ENCODE measurements at regions not wholly inside any gene's neighbourhood (a gene's known extent, or its start where the extent isn't known, plus 50 kb on each side); places are given as distances from the start of the nearest gene placed in this dataset.
A peak's percentile ranks its signal among the peaks of the same experiment; 100 is the strongest.

DNA sequence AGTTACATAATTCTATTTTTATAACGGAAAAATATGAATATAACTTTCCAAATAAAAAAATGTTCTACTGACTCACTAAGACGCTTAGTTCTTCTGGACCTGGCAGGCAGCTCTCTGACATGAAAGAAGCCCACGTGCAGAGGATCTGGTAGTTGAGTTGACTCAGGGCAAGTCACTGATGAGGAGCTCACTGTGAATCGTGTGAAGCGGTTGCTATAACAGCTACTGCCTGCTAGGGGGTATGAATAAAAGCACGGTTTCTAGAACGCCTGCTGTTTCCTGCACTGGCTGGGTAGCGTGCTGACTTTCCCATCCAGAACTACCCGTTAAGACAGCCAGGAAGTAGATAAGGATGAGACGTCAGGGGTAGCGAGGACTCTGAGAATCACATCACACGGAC, 54.7 kb upstream of the WASF3 start:
- Histone ChIP-seq H3K27me3 (no peaks in the 10 kb centered on the region), H3K36me3 (no peaks in the 10 kb centered on the region), H3K4me3 (no peak overlapping the region), H3K27ac (no peak overlapping the region), H3K4me1 (peaks cover 0 to 24% (median 11%) of the 10 kb centered on the region in 10 experiments; a peak in 15 of 20 replicates), H4K20me1 (no peaks in the 10 kb centered on the region; a peak in 1 of 22 replicates), H3K9me3 (replicated peaks in 1 of 11) (0 out of 22 replicates have a peak, but pooled peaks cover 0 to 1% (median 0%) of the 10 kb centered on the region in 11 experiments), H3K4me2 (peak overlapping the region in 1 of 11 experiments; percentile 1; a peak in 1 of 22 replicates), H3K9ac (no peak overlapping the region)
- no peak for TF ChIP-seq Cebpa-rat (IDR thresholded peaks at IDR 0.05)

DNA sequence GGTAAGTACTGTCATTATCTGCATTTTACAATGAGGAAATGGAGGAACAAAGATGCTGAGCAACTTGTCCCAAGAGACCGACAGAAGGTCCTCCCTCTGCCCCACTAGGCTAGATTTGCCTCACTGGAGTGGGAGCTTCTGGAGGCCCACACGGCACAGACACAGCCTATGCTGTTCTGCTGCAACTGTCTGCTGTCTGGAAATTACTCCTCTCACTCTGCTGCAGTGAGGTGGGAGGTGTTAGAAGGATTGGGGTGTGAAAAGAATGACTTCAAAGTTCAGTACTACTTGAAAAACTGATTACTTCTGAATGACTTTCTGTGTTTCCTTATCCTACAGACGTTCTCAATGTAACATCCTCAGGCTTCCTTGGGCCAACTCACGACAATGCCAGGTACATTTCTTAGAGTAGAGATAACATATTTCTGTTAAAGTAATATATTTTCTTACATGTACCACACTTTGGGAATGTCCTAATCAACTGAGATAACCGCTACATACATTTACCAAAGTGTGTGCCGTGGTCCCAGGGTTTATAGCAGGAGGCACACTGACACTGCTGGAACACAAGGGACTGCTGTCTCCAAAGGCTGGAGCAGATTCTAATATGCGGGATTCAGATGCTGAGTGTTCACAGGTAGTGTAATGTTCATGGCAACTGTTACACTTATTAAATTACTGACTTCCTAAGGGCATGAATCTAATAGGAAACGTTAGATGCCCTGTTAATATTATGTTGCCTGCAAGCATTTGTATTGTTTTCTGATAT, 53.5 kb upstream of the WASF3 start:
- H4K20me1 ChIP-seq: no peaks in the 10 kb centered on the region; a peak in 1 of 22 replicates
- H3K9ac ChIP-seq: no peak overlapping the region
- no peak overlapping the region for H3K27ac ChIP-seq
- no peak for TF ChIP-seq Cebpa-rat (IDR thresholded peaks at IDR 0.05)
- peaks cover 2 to 13% (median 4%) of the 10 kb centered on the region in 11 experiments; a peak in 16 of 22 replicates for H3K9me3 ChIP-seq (replicated peaks in 1 of 11)
- H3K4me1 ChIP-seq: peaks cover 0 to 24% (median 11%) of the 10 kb centered on the region in 10 experiments; a peak in 15 of 20 replicates
- H3K4me3 ChIP-seq: no peak overlapping the region
- H3K27me3 ChIP-seq: no peaks in the 10 kb centered on the region
- no peaks in the 10 kb centered on the region for H3K36me3 ChIP-seq
- peak overlapping the region in 1 of 11 experiments; percentile 1; a peak in 1 of 22 replicates for H3K4me2 ChIP-seq

All from BLaER1 treated with 17β-estradiol and CSF1 and Interleukin-3, amounts not matched to agents 10 nM and 100 nM (cell line).